Mammary epithelial cell (primary cell): ENCODE measurements at regions not wholly inside any gene's neighbourhood (a gene's known extent, or its start where the extent isn't known, plus 50 kb on each side); places are given as distances from the start of the nearest gene placed in this dataset.

Experiments
- CTCF ChIP-seq, 2 donors: IDR thresholded peaks in 1 of 2; conservative IDR thresholded peaks in 1 of 2; 2 replicates each; pipeline ENCODE4 v1.5.1; 2011 to 2012; ENCODE audit warnings: inconsistent platforms in 2 of 2, low read length in 2 of 2, mild to moderate bottlenecking in 2 of 2, control low read depth in 1 of 2, low read depth in 1 of 2; ENCODE audit not compliant: insufficient read depth in 1 of 2; ENCODE audit errors: extremely low read depth in 1 of 2
- EZH2 ChIP-seq: IDR thresholded peaks from 2 replicates; pipeline ENCODE4 v1.6.1; 2012; ENCODE audit warnings: low read length, inconsistent platforms, borderline replicate concordance

- TF ChIP-seq CTCF (conservative IDR thresholded peaks at IDR 0.05 in 1 of 2, IDR thresholded peaks at IDR 0.05 in 1 of 2; ENCODE audit: extremely low read depth in 1 of 2, insufficient read depth in 1 of 2, low read depth in 1 of 2, low read length in 2 of 2) = no peak
- TF ChIP-seq EZH2 = no peak
Measured at GRCh38 chr16:50469121-50469743, 79.0 kb upstream of the NKD1 start.
